ENCODE measurements at regions not wholly inside any gene's neighbourhood (a gene's known extent, or its start where the extent isn't known, plus 50 kb on each side); places are given as distances from the start of the nearest gene placed in this dataset.
A peak's percentile ranks its signal among the peaks of the same experiment; 100 is the strongest.
"Not testable (repeated sequence)": the region's sequence is repeated elsewhere in the genome, so short reads cannot be mapped to it uniquely, and the experiment has no call there.

DNA sequence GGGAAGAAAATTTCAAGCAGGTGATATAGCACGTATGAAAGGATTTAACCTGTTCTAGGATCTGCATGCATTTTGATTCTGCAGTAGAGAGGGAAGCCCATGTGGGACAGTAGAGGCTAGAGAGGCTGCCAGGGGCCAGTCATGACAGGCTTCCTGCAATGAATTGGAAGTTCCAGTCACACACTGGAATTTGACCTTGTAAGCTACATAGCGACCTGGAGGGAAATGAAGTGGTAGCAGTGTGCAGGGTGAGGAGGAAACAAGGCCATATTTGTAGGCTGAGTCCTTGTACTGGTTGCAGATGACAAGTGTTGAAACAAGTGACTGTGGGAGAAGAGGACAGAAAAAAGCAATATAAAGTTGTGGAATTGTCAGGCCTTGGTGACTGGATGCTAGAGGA lies 58.6 kb upstream of the OLIG3 start:
- H2AFZ ChIP-seq (ENCODE audit: low read length) = no peak overlapping the region
- no peak overlapping the region for H3K9ac ChIP-seq (ENCODE audit: low read length)
- H3K4me1 ChIP-seq (ENCODE audit: low read length) = no peaks in the 10 kb centered on the region
- H3K9me3 ChIP-seq (replicated peaks; ENCODE audit: insufficient read depth, low read length) = no peaks in the 10 kb centered on the region
- H3K4me2 ChIP-seq (ENCODE audit: low read depth, low read length) = no peak overlapping the region
- no peaks in the 10 kb centered on the region for H3K36me3 ChIP-seq (replicated peaks; ENCODE audit: insufficient read depth, low read length)
- no peaks in the 10 kb centered on the region for H3K27me3 ChIP-seq (replicated peaks; ENCODE audit: insufficient read depth, low read length)
- no peaks in the 10 kb centered on the region for H4K20me1 ChIP-seq (ENCODE audit: insufficient read depth, low read length)
- H3K27ac ChIP-seq (ENCODE audit: low read length) = no peak overlapping the region
- H3K79me2 ChIP-seq (ENCODE audit: low read length) = no peaks in the 10 kb centered on the region
- no peak for DNase-seq
- H3K4me3 ChIP-seq (ENCODE audit: low read length) = no peak overlapping the region
- H3F3A ChIP-seq (ENCODE audit: insufficient read depth, low read length) = no peaks in the 10 kb centered on the region
- TF ChIP-seq EZH2phosphoT487 (IDR thresholded peaks at IDR 0.05; ENCODE audit: low read length) = no peak
- TF ChIP-seq, protein P1, sequence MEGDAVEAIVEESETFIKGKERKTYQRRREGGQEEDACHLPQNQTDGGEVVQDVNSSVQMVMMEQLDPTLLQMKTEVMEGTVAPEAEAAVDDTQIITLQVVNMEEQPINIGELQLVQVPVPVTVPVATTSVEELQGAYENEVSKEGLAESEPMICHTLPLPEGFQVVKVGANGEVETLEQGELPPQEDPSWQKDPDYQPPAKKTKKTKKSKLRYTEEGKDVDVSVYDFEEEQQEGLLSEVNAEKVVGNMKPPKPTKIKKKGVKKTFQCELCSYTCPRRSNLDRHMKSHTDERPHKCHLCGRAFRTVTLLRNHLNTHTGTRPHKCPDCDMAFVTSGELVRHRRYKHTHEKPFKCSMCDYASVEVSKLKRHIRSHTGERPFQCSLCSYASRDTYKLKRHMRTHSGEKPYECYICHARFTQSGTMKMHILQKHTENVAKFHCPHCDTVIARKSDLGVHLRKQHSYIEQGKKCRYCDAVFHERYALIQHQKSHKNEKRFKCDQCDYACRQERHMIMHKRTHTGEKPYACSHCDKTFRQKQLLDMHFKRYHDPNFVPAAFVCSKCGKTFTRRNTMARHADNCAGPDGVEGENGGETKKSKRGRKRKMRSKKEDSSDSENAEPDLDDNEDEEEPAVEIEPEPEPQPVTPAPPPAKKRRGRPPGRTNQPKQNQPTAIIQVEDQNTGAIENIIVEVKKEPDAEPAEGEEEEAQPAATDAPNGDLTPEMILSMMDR (IDR thresholded peaks at IDR 0.05; ENCODE audit: low read length) = no peak
- TF ChIP-seq EZH2 (optimal IDR thresholded peaks at IDR 0.05; ENCODE audit: low read depth, low read length) = no peak
- H3K9me2 ChIP-seq (replicated peaks; ENCODE audit: insufficient read depth, low read length) = no peaks in the 10 kb centered on the region

DNA sequence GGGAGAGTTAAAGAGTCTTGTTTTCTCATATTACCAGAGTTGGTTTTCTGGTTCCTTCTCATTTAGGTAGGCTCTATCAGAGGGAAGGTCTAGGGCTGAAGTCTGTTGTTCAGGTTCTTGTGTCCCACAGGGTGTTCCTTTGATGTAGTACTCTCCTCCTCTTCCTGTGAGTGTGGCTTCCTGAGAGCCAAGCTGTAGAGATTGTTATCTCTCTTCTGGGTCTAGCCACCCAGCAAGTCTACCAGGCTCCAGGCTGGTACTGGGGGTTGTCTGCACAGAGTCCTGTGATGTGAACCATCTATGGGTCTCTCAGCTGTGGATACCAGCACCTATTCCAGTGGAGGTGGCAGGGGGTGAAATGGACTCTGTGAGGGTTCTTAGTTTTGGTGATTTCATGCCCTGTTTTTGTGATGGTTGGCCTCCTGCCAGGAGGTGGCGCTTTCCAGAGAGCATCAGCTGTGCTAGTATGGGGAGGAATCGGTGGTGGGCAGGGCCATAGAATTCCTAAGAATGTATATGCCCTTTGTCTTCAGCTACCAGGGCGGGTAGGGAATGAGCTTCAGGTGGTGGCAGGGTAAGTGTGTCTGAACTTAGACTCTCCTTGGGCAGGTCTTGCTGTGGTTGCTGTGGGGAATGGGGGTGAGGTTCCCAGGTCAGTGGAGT lies 65.5 kb upstream of the OLIG3 start:
- H3K79me2 ChIP-seq (ENCODE audit: low read length); H3F3A ChIP-seq (ENCODE audit: insufficient read depth, low read length); H3K4me1 ChIP-seq (ENCODE audit: low read length); H3K9me3 ChIP-seq (replicated peaks; ENCODE audit: insufficient read depth, low read length); H2AFZ ChIP-seq (ENCODE audit: low read length); H3K36me3 ChIP-seq (replicated peaks; ENCODE audit: insufficient read depth, low read length); H3K4me2 ChIP-seq (ENCODE audit: low read depth, low read length); DNase-seq; H3K27me3 ChIP-seq (replicated peaks; ENCODE audit: insufficient read depth, low read length); H3K4me3 ChIP-seq (ENCODE audit: low read length); H4K20me1 ChIP-seq (ENCODE audit: insufficient read depth, low read length); H3K9ac ChIP-seq (ENCODE audit: low read length); H3K27ac ChIP-seq (ENCODE audit: low read length); H3K9me2 ChIP-seq (replicated peaks; ENCODE audit: insufficient read depth, low read length): not testable (repeated sequence)
- TF ChIP-seq, protein P1 (IDR thresholded peaks at IDR 0.05; ENCODE audit: low read length) = 0 out of 2 replicates have a peak, but pooled peaks have one; percentile 10

DNA sequence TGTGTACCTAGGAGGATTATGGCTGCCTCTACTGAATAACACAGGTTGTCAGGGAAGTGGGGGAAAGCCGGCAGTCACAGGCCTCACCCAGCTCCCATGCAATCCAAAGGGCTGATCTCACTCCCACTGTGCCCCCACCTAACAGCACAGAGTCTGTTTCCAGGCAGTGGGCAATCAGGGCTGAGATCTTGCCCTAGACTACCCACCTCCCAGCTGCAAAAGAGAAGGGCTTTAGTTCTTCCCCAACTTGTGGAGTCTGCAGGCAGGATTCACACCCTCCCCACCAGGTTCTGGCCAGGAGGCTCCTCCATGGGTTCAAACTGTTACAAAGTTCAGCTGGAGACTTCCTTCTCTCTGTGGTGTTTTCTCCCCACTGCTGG lies 66.0 kb upstream of the OLIG3 start:
- Histone ChIP-seq H3K27me3 (replicated peaks; ENCODE audit: insufficient read depth, low read length) (no peaks in the 10 kb centered on the region), H3K4me2 (ENCODE audit: low read depth, low read length) (no peak overlapping the region), H3K9me3 (replicated peaks; ENCODE audit: insufficient read depth, low read length) (no peaks in the 10 kb centered on the region), H3K36me3 (replicated peaks; ENCODE audit: insufficient read depth, low read length) (no peaks in the 10 kb centered on the region), H4K20me1 (ENCODE audit: insufficient read depth, low read length) (no peaks in the 10 kb centered on the region), H3K9ac (ENCODE audit: low read length) (no peak overlapping the region), H3K9me2 (replicated peaks; ENCODE audit: insufficient read depth, low read length) (no peaks in the 10 kb centered on the region), H3F3A (ENCODE audit: insufficient read depth, low read length) (no peaks in the 10 kb centered on the region), H3K4me3 (ENCODE audit: low read length) (no peak overlapping the region), H2AFZ (ENCODE audit: low read length) (no peak overlapping the region), H3K4me1 (ENCODE audit: low read length) (no peaks in the 10 kb centered on the region), H3K79me2 (ENCODE audit: low read length) (no peaks in the 10 kb centered on the region), H3K27ac (ENCODE audit: low read length) (no peak overlapping the region)
- no peak for DNase-seq
- TF ChIP-seq, protein P1 (IDR thresholded peaks at IDR 0.05; ENCODE audit: low read length) = no peak
- TF ChIP-seq EZH2phosphoT487 (IDR thresholded peaks at IDR 0.05; ENCODE audit: low read length) (no peak), EZH2 (optimal IDR thresholded peaks at IDR 0.05; ENCODE audit: low read depth, low read length) (no peak)
